IPS DF 19.7 (cell line): ENCODE measurements at regions not wholly inside any gene's neighbourhood (a gene's known extent, or its start where the extent isn't known, plus 50 kb on each side); places are given as distances from the start of the nearest gene placed in this dataset.

ENCODE experiments used
- DNase-seq: peaks from one replicate; pipeline ENCODE4 v3.0.0-alpha.2; 2013; ENCODE audit warnings: low read depth, low spot score

GRCh38 chr1:212225416-212225815, 59.8 kb upstream of the PPP2R5A start:
- no peak for DNase-seq

GRCh38 chr1:212225871-212226302, 59.3 kb upstream of the PPP2R5A start:
- DNase-seq, result no peak

- no peak for DNase-seq
Measured at GRCh38 chr1:212226467-212226866, 58.7 kb upstream of the PPP2R5A start.

GRCh38 chr1:212228076-212228475, 57.1 kb upstream of the PPP2R5A start:
- DNase-seq, result no peak

- no peak for DNase-seq
Measured at GRCh38 chr1:212228591-212229119, 56.6 kb upstream of the PPP2R5A start.

- DNase-seq, result no peak
Measured at GRCh38 chr1:212229654-212230053, 55.6 kb upstream of the PPP2R5A start.

- DNase-seq, result no peak
Measured at GRCh38 chr1:212230329-212230728, 54.9 kb upstream of the PPP2R5A start.

- DNase-seq, result no peak
Measured at GRCh38 chr1:212231372-212231771, 53.8 kb upstream of the PPP2R5A start.

GRCh38 chr1:212232090-212232489, 53.1 kb upstream of the PPP2R5A start:
- DNase-seq, result no peak

- no peak for DNase-seq
Measured at GRCh38 chr1:212233321-212233720, 51.9 kb upstream of the PPP2R5A start.

GRCh38 chr1:212234431-212235395, 50.5 kb upstream of the PPP2R5A start:
- DNase-seq, result no peak
